ENCODE measurements at regions not wholly inside any gene's neighbourhood (a gene's known extent, or its start where the extent isn't known, plus 50 kb on each side); places are given as distances from the start of the nearest gene placed in this dataset.

DNA sequence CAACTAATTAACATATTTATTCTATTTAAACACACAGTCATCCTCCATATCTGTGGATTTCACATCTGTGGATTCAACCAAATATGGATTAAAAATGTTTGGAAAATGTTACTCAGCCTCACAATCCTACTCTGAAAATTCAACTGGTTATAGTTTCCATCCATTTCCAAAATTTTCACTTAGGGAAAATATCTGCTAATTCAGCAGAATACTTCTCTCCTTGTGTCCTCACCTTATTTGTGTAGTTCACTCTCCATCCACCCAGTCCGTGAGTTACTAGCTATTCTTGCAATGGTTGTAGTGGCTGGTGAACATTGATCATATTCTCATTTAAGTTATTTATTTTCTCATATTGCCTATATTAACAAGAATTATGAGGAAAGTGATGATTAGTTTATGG lies 77.6 kb upstream of the PRKCQ start:
- TF ChIP-seq, protein P1, sequence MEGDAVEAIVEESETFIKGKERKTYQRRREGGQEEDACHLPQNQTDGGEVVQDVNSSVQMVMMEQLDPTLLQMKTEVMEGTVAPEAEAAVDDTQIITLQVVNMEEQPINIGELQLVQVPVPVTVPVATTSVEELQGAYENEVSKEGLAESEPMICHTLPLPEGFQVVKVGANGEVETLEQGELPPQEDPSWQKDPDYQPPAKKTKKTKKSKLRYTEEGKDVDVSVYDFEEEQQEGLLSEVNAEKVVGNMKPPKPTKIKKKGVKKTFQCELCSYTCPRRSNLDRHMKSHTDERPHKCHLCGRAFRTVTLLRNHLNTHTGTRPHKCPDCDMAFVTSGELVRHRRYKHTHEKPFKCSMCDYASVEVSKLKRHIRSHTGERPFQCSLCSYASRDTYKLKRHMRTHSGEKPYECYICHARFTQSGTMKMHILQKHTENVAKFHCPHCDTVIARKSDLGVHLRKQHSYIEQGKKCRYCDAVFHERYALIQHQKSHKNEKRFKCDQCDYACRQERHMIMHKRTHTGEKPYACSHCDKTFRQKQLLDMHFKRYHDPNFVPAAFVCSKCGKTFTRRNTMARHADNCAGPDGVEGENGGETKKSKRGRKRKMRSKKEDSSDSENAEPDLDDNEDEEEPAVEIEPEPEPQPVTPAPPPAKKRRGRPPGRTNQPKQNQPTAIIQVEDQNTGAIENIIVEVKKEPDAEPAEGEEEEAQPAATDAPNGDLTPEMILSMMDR (IDR thresholded peaks at IDR 0.05), result no peak
- no peak for TF ChIP-seq ZFX (IDR thresholded peaks at IDR 0.05; ENCODE audit: borderline replicate concordance)
